ENCODE measurements at regions not wholly inside any gene's neighbourhood (a gene's known extent, or its start where the extent isn't known, plus 50 kb on each side); places are given as distances from the start of the nearest gene placed in this dataset.
A peak's percentile ranks its signal among the peaks of the same experiment; 100 is the strongest.

- no peak for ATAC-seq
Observed at GRCh38 chr12:92574911-92575570, 127.7 kb upstream of the PLEKHG7 start.

DNA sequence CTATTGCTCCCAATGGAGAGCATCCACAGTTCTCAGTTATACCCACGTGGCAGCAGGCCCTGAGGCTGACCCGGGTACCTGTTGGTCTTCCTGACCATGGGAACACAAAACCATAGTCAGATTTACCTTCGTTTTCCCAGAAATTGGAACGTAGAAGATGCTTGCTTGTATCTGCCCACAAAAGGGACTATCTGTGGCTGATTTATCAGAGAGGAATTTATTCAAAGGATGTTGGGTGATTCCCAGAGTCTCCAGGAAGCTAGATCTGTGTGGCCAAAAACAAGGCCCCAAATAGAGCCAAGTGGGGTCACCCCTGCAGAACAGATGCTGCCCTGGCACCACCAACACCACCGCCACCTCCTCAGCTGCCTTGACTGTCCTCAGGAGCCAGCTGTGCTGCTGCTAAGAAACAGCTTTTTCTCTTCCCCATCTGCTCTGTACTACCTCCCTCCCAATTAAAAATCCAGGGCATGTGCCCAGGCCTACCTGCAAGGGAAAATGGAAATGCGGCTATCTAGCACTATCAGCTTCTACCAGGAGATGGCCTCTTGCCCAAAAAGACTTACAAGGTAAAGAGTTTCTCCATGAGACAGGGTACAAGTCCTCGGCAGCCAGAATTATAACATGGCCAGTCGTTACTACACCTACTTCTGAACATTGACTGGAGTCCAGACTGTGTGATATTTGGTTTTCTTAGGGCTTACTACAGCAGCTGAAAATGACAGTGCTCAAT, 128.6 kb upstream of the PLEKHG7 start:
- no peak for ATAC-seq

GRCh38 chr12:92573104-92573503, 129.7 kb upstream of the PLEKHG7 start:
- ATAC-seq = no peak

DNA sequence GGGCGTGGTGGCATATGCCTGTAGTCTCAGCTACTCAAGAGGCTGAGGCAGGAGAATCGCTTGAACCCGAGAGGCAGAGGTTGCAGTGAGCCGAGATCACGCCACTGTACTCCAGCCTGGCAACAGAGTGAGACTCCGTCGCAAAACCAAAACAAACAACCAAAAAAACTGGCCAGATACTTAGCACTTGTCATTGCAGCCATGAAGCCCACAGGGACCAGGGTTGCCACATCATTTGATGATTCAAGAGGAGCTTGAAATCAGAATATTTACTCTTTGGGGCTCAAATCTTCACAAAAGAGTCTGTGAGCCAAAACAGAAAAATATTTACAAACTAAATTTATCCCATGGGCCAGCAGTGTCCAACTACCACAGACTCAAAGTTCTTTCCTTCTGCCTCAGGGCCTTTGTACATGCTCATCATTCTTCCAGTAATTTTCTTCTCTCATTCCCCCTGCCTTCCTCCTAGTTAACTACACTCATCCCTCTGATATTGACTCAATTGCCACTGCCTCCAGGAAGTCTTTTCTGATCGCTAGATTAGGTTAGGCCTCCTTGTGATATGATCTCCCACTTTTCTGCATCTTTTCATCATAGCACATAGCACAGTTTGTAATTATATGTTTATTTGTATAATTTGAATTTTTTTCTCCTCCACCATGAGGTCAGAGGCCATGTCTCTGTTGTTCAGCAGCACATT, 130.8 kb upstream of the PLEKHG7 start:
- ATAC-seq = no peak

- ATAC-seq = no peak
Observed at GRCh38 chr12:92571169-92571568, 131.6 kb upstream of the PLEKHG7 start.

- ATAC-seq = peak; percentile 89 to 91
Observed at GRCh38 chr12:92570056-92570753, 132.6 kb upstream of the PLEKHG7 start.

- ATAC-seq = no peak
Observed at GRCh38 chr12:92568691-92569090, 134.1 kb upstream of the PLEKHG7 start.

DNA sequence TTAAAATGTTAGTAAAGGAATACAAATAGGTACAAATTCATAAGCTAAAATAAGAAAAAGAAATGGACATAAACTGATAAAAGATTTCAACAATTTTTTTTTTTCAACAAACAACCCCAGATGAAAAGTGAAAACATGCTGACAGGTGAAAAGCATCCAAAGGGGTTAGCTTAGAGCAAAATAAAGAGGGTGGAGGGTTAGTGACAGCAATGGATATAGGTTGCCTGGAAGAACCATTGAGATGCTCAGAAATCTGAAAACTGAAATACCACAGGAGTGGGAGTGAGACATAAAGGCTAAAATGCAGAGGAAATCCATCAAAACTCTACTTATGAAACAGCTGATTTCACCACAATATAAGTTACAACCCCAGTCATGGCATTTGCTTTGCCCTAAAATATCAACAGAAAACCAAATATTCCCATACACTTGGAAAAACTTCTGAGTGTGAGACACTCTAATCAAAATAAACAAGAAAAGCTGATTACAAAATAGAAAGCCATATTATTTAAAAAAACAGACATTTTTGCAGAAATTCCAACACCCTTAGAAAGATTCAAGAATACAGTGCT, 136.3 kb upstream of the PLEKHG7 start:
- ATAC-seq = no peak

- no peak for ATAC-seq
Observed at GRCh38 chr12:92563819-92564218, 139.0 kb upstream of the PLEKHG7 start.

DNA sequence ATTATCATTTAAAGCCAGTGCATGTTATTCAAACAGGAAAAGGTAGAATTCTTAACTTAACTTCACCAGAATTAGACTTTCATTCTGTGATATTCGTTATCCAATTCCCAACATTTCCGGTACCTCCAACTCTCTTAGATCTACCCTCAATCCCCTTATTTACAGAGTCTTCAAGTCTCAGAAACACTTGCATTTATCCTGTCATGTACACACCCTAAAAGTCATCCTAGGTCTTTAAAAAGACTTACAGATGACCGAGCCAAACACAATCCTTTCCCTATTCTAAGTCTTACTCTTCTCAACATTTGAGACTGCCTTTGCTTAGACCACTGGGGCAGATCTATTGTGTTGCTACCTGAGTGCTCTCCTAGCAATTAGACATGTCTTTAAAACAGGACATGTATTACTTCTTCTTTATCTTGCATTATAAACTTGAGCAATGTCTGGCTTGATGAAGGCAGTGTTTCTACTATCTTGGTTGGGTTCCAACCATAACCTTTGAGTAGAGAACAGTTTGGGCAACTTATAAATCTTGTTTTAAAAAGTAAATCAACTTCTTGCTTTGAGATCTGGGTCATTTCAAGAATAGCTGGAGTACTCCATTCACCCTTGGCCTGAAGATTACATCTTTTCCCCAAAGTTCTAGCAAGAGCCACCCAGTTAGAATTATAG, 140.6 kb upstream of the PLEKHG7 start:
- no peak for ATAC-seq

DNA sequence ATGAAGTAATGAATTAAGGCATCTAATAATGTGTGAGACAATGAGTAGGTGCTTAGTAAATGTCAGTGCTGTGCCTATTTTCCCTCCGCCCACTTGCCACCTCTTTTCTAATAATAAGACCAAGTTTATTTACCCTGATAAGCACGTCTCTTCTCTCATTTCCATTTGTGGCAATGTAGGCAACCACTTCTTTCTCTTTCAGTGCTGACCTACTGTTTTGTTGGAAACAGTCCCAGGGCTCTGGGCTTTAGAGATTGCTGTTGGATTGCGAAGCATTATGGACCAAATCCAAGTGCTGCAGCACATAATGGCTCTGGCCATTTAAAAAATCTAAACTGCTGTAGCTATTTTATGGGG, 141.3 kb upstream of the PLEKHG7 start:
- peak in 1 of 2 donors; percentile 28 for ATAC-seq

GRCh38 chr12:92560713-92561542, 141.9 kb upstream of the PLEKHG7 start:
- no peak for ATAC-seq

DNA sequence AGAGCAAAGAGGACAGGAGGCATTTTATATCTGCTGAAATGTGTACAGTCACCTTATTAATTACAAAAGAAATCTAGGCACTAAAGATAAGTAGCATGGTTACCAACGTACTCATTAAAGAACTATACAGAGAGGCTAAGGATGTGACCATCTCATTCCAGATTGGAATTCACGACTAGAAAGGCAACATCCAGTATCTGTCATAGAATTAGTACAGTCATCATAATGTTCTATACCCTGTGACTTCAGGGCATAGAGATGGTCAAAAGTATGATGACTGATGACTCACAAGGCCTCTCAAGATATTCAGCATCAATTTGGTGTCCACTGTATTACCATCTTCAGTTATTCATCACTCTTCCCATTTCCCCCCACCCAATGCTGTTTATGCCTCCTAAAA, 144.0 kb upstream of the PLEKHG7 start:
- ATAC-seq = peak in 1 of 2 donors; percentile 21

GRCh38 chr12:92558215-92558773, 144.5 kb upstream of the PLEKHG7 start:
- no peak for ATAC-seq

DNA sequence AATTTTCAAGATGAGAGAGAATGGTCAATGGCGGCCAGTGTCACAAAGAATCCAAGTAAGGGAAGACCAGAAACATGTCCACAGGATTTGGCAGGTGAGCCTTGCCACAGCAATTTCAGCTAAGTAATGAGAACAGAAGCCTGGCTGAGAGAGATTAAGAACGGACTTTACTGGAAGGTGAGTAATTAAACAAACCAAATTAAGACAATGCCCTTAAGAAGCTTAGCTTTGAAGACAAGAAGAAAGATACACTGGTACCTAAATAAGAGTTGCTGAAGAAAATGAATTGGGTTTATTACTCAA, 145.4 kb upstream of the PLEKHG7 start:
- ATAC-seq = no peak

GRCh38 chr12:92556637-92557421, 146.0 kb upstream of the PLEKHG7 start:
- ATAC-seq = no peak

- peak; percentile 15 to 22 for ATAC-seq
Observed at GRCh38 chr12:92556141-92556540, 146.6 kb upstream of the PLEKHG7 start.

DNA sequence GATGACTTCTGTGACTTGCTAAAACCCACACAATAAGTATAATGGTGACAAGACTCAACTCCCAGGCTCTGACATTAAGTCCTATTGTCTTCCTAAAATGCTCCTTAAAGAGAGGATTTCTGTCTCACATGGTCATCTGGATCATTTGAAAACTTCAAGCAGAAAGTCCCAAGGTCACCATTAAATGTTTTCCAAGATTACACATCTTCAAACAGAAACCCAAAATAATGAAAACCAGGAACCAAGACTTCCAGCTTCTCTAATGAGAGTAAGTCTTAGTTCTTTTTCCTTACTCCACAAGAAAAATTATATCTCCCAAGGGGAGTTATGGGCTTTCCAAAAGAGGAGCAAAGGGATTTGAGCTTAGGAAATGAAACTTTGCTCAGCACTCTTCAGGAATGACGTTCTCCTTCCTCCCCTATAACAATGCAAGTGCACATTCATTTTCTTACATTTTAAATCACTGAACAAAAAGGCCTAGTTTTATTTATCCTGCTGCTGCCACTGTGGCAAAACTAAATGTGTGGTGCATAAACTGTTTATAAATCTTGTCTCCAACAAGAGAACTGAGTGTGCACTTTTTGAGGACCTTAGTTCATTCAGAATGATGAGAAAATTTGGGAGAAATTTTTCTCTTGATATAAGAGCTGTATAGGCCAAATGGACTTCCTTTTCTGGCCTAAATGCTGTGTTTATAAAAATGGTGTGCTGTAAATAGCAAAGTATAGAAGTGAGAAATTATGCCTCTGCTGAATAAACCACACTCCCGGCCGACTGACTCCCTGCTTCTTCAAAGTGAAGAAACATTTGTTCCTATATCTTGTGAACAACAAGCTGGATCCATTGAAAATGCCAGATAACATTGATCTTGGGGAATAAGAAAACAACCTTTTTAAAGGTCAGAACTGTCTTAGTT, 148.4 kb upstream of the PLEKHG7 start:
- no peak for ATAC-seq

- no peak for ATAC-seq
Observed at GRCh38 chr12:92553389-92553788, 149.4 kb upstream of the PLEKHG7 start.
